Gastroesophageal sphincter (tissue), 3 donors: ENCODE measurements at regions not wholly inside any gene's neighbourhood (a gene's known extent, or its start where the extent isn't known, plus 50 kb on each side); places are given as distances from the start of the nearest gene placed in this dataset.

Experiments
- CTCF ChIP-seq, 4 experiments: fragments of 200-600 bp in 2 of 4; fragments of 450-650 bp in 2 of 4; sonication (generic) in 1 of 4; IDR thresholded peaks; one replicate each; pipeline ENCODE4 v1.5.1; 2017 to 2019; ENCODE audit warnings: antibody characterized with exemption in 4 of 4, mild to moderate bottlenecking in 2 of 4, moderate library complexity in 2 of 4
- EP300 ChIP-seq: sonication (generic); formaldehyde crosslinking; IDR thresholded peaks from one replicate; pipeline ENCODE4 v1.6.1; 2017; ENCODE audit warnings: antibody characterized with exemption, mild to moderate bottlenecking

DNA sequence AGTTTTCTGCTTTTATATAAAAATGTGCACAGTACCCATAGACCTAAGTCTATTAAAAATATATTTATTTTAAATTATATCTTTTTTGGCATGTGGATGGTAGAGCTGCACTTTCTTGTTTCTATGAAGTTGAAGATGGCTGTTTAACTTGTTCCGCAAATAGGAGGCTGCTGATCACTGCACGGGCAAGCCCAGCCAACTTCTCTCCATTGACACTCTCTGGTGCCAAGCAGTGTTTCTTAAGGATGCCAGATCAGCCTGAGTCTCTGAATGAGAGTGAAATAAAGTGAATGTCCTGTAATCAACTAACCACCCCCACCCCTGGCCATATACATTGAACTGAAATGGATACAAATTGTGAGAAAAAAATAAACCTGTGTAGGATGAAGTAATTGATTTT lies 202.9 kb upstream of the KLHL1 start:
- TF ChIP-seq CTCF (IDR thresholded peaks at IDR 0.05) (no peak), EP300 (no peak)
